Stimulated activated memory B cell treated with anti-CD40 and anti-IgM and Interleukin-4, amounts not matched to agents 10 μg/mL and 1 μg/mL and 100 μg/mL, for 72 hours (primary cell): ENCODE measurements at regions not wholly inside any gene's neighbourhood (a gene's known extent, or its start where the extent isn't known, plus 50 kb on each side); places are given as distances from the start of the nearest gene placed in this dataset.

Experiments
- ATAC-seq: fragments of 150-1000 bp; cut with Tn5 transposase; 2 replicates; pipeline ENCODE4 v1.10.0; 2021
- H3K27ac Mint-ChIP-seq: one replicate; pipeline ENCODE4 v1.8.0; 2022; ENCODE audit warnings: mild to moderate bottlenecking, mixed read lengths
- H3K27me3 Mint-ChIP-seq: one replicate; pipeline ENCODE4 v1.8.0; 2022; ENCODE audit warnings: mixed read lengths
- H3K36me3 Mint-ChIP-seq: one replicate; pipeline ENCODE4 v1.8.0; 2022; ENCODE audit warnings: mixed read lengths
- H3K4me1 Mint-ChIP-seq: one replicate; pipeline ENCODE4 v1.8.0; 2022; ENCODE audit warnings: mixed read lengths
- H3K4me3 Mint-ChIP-seq: one replicate; pipeline ENCODE4 v1.8.0; 2022; ENCODE audit warnings: mild to moderate bottlenecking, moderate library complexity, mixed read lengths
- H3K9me3 Mint-ChIP-seq: one replicate; pipeline ENCODE4 v1.8.0; 2022; ENCODE audit warnings: mixed read lengths

DNA sequence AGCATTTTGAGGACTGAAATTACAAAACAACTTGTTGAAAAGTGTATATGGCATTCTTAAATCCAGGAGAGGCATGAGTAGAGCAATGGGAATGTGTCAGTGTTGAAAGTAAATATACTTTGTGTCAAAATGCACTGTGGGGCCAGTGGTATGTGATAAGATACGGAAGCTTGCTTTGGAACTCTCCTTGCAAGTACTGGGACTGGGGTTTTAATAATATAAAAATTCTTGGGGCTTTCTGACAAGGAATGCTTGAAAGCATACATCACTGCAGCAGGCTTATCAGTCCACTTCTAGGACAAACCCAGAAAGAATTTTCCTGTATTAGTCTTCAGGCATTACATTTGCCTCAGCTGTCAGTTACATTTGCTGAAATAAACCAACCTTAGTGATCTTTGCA lies 472.8 kb upstream of the FZD8 start:
- ATAC-seq = no peak
- Mint-ChIP-seq H3K36me3 (no peaks in the 10 kb centered on the region), H3K27ac (no peak overlapping the region), H3K9me3 (peaks cover 9% of the 10 kb centered on the region), H3K27me3 (no peaks in the 10 kb centered on the region), H3K4me1 (no peaks in the 10 kb centered on the region), H3K4me3 (no peak overlapping the region)

DNA sequence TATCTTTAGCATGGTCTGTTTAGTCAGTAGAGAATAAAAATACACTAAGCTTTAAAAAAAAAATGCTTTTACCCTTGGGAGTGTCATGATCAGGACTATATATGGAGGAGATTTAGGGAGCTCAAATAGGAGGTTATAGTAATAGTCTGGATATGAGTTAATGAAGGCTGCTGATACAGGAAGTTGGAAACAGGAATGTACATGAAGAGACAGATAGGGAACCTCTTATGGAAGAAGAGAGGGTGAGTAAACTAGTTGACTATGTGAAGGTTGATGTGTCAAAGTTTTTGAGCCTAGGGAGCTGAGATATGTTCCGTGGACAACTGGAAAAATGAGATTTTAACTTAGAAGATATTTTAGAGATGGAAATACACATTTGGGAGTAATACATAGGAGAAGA lies 472.0 kb upstream of the FZD8 start:
- Mint-ChIP-seq H3K36me3 (no peaks in the 10 kb centered on the region), H3K27me3 (no peaks in the 10 kb centered on the region), H3K4me1 (no peaks in the 10 kb centered on the region), H3K27ac (no peak overlapping the region), H3K9me3 (peaks cover 9% of the 10 kb centered on the region), H3K4me3 (no peak overlapping the region)
- no peak for ATAC-seq

DNA sequence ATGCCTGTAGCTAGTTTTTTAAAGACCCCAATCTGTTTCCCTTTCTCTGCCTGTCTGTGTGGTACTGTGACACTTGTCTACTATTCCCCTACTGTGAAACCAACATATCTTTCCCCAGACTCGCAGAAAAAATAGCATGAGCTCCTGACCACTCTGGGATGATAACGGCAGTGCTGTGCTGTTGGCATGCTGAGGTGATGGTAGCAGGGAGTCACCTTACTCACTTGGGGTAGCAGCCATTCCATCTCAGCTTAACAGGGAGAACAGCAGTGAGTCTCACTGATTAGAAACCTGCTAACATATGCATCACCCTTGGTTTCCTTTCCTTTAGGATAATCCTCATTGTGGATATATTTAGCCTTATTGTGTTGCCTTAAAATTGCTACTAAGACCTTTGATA lies 469.6 kb upstream of the FZD8 start:
- Mint-ChIP-seq H3K36me3 (no peaks in the 10 kb centered on the region), H3K27me3 (no peaks in the 10 kb centered on the region), H3K4me1 (no peaks in the 10 kb centered on the region), H3K27ac (no peak overlapping the region), H3K4me3 (no peak overlapping the region), H3K9me3 (peaks cover 8% of the 10 kb centered on the region)
- ATAC-seq = no peak

DNA sequence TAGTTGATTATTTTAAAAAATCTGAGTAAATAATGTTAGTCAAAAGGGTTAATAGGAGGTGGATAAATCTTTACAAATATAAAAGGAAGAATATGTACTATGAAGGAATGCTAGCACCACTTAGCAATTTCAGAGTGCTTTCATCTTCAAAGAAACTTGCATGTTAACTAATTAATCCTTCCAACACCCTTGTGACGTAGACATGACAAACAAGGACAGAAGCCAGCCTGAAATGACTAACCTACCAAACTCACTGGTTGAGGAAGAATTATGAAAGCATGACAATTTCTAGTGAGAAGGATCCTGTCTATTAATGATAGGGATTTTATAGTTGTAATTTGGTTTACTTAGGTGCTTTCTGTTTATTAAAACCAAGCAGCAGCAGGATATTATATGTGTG lies 468.0 kb upstream of the FZD8 start:
- Mint-ChIP-seq H3K36me3 (no peaks in the 10 kb centered on the region), H3K4me3 (no peak overlapping the region), H3K9me3 (peaks cover 8% of the 10 kb centered on the region), H3K27me3 (no peaks in the 10 kb centered on the region), H3K27ac (no peak overlapping the region), H3K4me1 (no peaks in the 10 kb centered on the region)
- no peak for ATAC-seq

DNA sequence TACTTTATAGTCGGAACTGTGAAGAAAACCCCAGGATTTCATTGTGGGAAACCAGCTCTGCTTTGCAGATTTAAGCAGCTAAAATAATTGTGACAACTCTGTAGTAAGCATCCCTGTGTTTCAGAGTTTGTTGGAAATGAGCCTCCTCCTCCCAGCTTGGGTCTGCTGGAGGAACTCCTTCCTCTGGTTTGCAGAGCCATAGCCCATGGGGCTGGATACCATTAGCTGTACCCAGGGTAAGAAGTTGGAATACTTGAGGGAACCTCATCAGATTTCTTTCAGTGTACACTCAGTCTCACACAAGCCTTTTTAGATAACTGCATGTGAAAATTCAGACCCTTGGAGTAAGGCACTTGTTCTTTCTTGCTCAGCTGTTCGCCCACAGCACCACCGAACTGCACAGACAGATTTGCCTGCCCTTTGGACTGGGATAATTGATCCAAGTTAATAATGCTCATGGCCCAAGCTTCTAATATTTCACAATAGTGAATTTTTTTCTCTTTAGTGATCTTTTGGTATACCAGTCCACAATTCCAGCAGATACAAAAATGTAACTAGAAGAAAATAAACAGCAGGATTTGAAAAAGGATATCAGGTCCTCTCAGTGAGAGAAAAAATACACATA lies 467.4 kb upstream of the FZD8 start:
- Mint-ChIP-seq H3K9me3 (peaks cover 8% of the 10 kb centered on the region), H3K4me3 (no peak overlapping the region), H3K27me3 (no peaks in the 10 kb centered on the region), H3K27ac (no peak overlapping the region), H3K4me1 (no peaks in the 10 kb centered on the region), H3K36me3 (no peaks in the 10 kb centered on the region)
- ATAC-seq = no peak

DNA sequence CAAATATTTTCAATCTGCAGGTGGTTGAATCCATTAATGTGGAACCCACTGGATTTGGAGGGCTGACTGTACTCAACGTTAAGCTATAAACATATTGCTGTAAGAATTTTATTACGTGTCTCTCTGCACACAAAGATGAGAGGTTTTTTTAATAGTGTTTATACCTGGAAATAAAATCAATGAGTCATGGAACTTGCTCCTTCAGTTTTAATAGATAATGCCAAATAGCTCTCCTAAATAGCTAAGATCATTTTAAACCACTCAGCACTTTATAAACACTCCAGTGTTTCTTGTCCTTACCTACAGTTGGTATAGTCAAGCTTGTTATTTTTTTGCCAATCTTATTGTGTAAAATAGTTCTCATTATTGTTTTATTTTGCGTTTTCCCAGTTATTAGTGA lies 455.6 kb upstream of the FZD8 start:
- ATAC-seq = no peak
- no peaks in the 10 kb centered on the region for H3K27me3 Mint-ChIP-seq
- H3K4me3 Mint-ChIP-seq = no peak overlapping the region
- no peaks in the 10 kb centered on the region for H3K4me1 Mint-ChIP-seq
- H3K36me3 Mint-ChIP-seq = no peaks in the 10 kb centered on the region
- peaks cover 10% of the 10 kb centered on the region for H3K9me3 Mint-ChIP-seq
- H3K27ac Mint-ChIP-seq = no peak overlapping the region

DNA sequence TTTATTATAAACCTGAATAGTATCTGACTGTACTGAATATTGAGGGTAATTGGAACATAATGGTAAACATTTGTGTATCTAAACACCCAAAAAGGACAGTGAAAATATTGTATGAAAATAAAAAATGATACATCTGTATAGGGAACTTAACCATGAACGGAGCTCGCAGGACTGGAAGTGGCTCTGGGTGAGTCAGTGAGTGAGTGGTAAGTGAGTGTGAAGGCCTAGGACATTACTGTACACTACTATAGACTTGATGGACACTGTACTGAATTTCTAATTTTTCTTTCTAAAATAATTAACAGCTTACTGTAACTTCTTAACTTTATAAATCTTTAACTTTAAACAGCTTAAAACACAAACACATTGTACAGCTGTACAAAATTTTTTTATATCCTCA lies 454.5 kb upstream of the FZD8 start:
- Mint-ChIP-seq H3K4me3 (no peak overlapping the region), H3K36me3 (no peaks in the 10 kb centered on the region), H3K4me1 (no peaks in the 10 kb centered on the region), H3K27me3 (no peaks in the 10 kb centered on the region), H3K9me3 (peaks cover 10% of the 10 kb centered on the region), H3K27ac (no peak overlapping the region)
- ATAC-seq = no peak

DNA sequence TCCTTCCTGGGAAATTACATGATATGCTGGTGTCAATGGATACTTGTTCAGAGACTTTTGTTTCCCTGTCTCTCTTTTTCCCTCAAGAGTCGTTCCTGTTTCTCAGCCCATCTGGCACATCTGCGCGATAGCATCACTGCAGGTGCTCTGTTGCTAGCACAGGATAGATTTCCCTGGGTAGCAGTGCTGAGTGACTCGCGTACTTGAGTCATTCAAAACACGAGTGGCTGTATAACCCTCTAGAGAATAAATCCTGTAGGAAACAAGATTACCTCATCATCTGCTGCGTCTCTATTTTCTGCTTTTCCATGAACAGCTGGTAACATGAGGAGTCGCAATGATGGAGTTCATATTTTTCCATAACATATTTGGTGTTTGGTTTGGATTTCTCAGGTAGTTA lies 452.0 kb upstream of the FZD8 start:
- Mint-ChIP-seq H3K4me1 (no peaks in the 10 kb centered on the region), H3K9me3 (peaks cover 2% of the 10 kb centered on the region), H3K4me3 (no peak overlapping the region), H3K27ac (no peak overlapping the region), H3K27me3 (no peaks in the 10 kb centered on the region), H3K36me3 (no peaks in the 10 kb centered on the region)
- ATAC-seq = no peak

DNA sequence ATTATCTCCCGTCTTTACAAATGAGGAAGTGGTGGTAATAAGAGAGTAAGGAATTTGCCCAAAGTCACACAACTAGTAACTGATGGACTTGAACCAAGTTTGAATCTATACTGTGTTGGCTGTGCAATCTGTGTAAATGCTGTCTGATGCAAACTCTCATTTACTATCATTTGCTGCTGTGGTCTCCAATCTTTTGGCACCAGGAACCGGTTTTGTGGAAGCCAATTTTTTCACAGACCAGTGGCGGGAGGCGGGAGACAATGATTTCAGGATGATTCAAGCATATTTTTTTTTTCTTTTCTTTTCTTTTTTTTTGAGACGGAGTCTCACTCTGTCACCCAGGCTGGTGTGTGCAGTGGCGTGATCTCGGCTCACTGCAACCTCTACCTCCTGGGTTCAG lies 450.0 kb upstream of the FZD8 start:
- no peak overlapping the region for H3K4me3 Mint-ChIP-seq
- H3K9me3 Mint-ChIP-seq = no peaks in the 10 kb centered on the region
- H3K27ac Mint-ChIP-seq = no peak overlapping the region
- no peaks in the 10 kb centered on the region for H3K36me3 Mint-ChIP-seq
- no peaks in the 10 kb centered on the region for H3K4me1 Mint-ChIP-seq
- H3K27me3 Mint-ChIP-seq = no peaks in the 10 kb centered on the region
- ATAC-seq = no peak

DNA sequence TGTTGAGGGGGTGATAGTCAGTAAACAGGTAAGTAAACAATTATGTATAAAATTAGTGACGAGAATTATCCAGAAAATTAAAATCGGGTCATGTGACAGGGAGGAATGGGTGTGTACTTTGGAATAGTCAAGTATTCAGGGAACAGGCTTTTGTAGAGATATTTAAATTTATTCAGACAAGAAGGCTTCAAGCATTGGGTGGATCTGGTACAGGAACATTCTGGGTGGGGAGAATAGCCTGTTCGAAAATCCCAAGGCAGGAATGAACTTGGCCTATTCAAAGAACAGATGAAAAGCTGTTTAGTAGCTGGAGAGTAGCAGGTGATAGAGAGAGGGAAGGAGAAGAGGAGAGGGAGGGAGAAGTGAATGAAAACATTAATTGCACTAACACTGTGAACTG lies 448.9 kb upstream of the FZD8 start:
- H3K9me3 Mint-ChIP-seq = no peaks in the 10 kb centered on the region
- H3K4me3 Mint-ChIP-seq = no peak overlapping the region
- no peaks in the 10 kb centered on the region for H3K4me1 Mint-ChIP-seq
- no peaks in the 10 kb centered on the region for H3K27me3 Mint-ChIP-seq
- H3K36me3 Mint-ChIP-seq = no peaks in the 10 kb centered on the region
- no peak for ATAC-seq
- no peak overlapping the region for H3K27ac Mint-ChIP-seq

DNA sequence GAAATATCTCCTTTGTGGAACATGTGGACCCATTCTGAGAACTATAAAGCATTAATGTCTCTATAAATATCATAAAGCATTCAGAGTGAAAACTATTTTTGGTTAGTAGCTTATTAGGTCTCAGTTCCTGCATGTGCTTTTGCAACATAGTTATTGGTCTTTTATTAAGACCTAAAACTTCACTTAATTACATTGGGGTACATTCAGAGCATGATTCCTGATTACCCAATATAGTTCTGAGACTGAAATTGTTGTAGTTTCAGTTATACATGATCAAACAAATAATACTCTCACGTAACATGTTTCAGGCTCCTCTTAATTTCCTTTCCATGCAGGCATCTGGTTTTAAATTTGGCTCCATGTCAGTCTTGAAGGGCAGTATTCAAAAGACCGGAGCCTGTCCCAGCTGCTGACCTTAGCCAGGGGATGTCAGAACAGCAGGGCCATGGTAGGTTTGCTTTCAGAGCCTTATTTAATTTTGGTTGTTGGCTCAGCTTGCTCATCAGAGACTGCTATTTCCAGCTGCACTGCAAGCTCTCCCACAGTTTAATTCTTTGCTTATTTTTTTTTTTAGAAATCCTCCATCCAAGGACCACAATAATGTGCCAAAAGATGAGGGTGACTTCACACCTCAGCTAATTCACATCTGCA lies 447.8 kb upstream of the FZD8 start:
- no peak overlapping the region for H3K4me3 Mint-ChIP-seq
- no peaks in the 10 kb centered on the region for H3K36me3 Mint-ChIP-seq
- no peak for ATAC-seq
- no peaks in the 10 kb centered on the region for H3K27me3 Mint-ChIP-seq
- peaks cover 3% of the 10 kb centered on the region for H3K9me3 Mint-ChIP-seq
- no peak overlapping the region for H3K27ac Mint-ChIP-seq
- no peaks in the 10 kb centered on the region for H3K4me1 Mint-ChIP-seq

DNA sequence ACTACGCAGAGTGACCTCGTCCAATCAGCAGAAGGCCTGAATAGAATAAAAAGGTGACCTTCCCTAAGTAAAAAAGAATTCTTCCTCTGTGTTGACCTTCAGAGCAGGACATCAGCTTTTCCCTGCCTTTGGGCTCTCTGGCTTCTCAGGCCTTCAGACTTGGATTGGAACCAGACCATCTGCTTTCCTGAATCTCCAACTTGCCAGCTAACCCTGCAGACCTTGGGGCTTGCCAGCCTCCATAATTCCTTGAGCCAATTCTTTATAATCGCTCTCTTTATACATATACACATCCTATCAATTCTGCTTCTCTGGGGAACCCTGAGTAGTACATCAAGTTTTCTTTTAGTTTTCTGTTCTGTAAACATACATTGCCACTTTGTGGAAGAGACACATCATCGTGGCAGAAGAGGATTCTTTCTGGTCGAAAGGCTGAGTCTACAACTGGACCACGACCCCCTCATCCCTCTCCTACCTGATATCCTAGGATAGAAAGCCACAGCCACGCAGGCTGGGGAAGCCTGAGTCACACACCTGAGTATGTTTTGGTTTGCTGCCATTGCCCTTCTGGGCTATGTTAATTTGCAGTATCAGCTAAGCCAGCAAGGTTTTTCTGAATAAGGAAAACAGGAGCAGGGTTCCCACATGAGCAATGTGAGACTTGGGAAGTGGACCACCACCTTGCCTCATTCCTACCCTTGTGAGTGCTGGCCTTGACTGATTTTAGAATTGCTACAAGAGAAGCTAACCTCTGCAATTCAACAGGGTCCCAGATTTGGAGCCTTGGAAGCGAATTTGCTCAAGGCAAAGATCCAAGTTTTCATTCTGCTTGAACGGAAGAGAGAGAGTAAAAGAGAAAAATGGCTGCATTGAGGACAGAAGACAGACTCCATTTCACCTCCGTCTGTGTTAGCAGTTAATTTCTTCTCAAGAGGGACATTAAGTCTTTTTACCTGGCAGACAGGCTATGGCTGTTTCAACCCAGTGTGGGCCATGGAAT lies 445.2 kb upstream of the FZD8 start:
- Mint-ChIP-seq H3K4me3 (no peak overlapping the region), H3K27ac (no peak overlapping the region), H3K9me3 (peaks cover 3% of the 10 kb centered on the region), H3K36me3 (no peaks in the 10 kb centered on the region), H3K27me3 (no peaks in the 10 kb centered on the region), H3K4me1 (no peaks in the 10 kb centered on the region)
- ATAC-seq = no peak

DNA sequence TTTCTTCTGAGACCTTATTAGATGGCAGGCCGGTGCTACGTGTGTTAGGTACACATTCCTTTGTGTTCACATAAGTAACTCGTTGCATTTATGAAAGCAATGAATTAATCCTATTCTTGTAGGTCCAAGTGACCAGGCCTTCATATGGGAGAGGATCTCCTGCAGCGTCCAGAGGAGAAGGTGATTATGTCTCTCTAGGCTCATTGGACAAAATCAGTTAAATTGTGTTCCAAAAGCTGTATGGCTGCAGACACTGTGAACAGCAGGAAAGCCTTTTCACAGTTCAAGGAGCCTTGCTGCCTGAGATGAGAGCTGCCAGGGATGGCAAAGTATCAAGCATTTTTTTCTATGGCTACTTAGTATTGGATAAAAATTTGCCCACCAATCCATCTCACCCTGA lies 433.1 kb upstream of the FZD8 start:
- ATAC-seq = no peak
- Mint-ChIP-seq H3K27me3 (no peaks in the 10 kb centered on the region), H3K4me1 (no peaks in the 10 kb centered on the region), H3K27ac (no peak overlapping the region), H3K9me3 (no peaks in the 10 kb centered on the region), H3K4me3 (no peak overlapping the region), H3K36me3 (no peaks in the 10 kb centered on the region)

DNA sequence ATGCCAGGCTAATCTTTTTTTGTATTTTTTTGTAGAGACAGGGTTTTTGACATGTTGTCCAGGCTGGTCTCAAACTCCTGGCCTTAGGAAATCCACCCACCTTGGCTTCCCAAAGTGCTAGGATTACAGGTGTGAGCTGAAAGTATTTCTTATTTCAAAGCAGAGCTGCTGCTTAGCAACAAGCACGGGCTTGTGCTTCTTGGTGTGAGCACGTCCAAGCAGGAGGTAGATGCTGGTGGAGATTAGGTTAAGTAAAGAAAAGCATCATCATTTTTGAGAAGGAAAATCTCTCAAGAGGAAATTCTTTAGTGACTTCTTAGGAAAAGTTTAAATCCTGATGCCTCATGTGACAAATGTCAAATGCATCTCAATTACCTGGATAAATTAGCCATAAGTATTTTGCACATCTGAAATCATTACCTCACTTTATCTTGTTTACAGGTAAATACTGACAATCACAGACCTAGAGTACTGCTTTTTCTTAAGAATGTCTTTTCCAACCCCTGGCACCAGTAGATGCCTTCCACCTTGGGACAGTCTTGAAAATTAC lies 431.8 kb upstream of the FZD8 start:
- Mint-ChIP-seq H3K4me3 (no peak overlapping the region), H3K27ac (no peak overlapping the region), H3K9me3 (no peaks in the 10 kb centered on the region), H3K27me3 (no peaks in the 10 kb centered on the region), H3K36me3 (no peaks in the 10 kb centered on the region), H3K4me1 (no peaks in the 10 kb centered on the region)
- ATAC-seq = no peak

DNA sequence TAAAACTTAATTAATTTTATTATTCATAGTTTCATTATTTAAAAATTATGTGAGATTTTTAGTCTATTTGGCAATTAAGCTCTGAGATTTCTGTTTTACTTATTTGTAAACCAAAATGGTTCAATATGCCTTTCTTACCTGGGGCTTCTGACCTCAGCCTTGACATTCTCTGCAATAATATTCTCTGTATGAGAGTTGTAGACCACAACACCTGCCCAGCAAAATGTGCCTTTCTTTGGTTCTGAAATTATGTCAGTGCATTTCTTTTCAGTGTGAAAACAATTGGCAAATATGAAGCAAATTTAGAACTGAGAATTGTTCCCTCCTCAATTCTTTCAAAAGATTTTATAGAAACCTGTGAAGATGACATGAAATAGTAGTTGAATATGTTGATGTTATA lies 426.4 kb upstream of the FZD8 start:
- H3K4me1 Mint-ChIP-seq = no peaks in the 10 kb centered on the region
- no peak for ATAC-seq

More for the DNA sequence above, 426.4 kb upstream of the FZD8 start:
- no peaks in the 10 kb centered on the region for H3K27me3 Mint-ChIP-seq
- H3K4me3 Mint-ChIP-seq = no peak overlapping the region
- peaks cover 3% of the 10 kb centered on the region for H3K9me3 Mint-ChIP-seq
- no peak overlapping the region for H3K27ac Mint-ChIP-seq
- H3K36me3 Mint-ChIP-seq = no peaks in the 10 kb centered on the region
